Neural cell (in vitro differentiated cells): ENCODE measurements at regions not wholly inside any gene's neighbourhood (a gene's known extent, or its start where the extent isn't known, plus 50 kb on each side); places are given as distances from the start of the nearest gene placed in this dataset.

Source experiments
- H2AFZ ChIP-seq: fragments of 200-600, 300-800 bp; sonication (generic), shearing (Covaris generic); 2 replicates; pipeline ENCODE4 v1.6.0; 2014; ENCODE audit warnings: low read depth, mild to moderate bottlenecking, antibody characterized with exemption, low read length, moderate library complexity
- H3F3A ChIP-seq: fragments of 200-600 bp; shearing (Covaris generic); 2 replicates; pipeline ENCODE4 v1.6.1; 2016; ENCODE audit warnings: mild to moderate bottlenecking, moderate library complexity, mixed read lengths, antibody characterized with exemption, low read length; ENCODE audit not compliant: insufficient read depth, poor library complexity, severe bottlenecking
- H3K27ac ChIP-seq: fragments of 200-600, 300-800 bp; sonication (generic), shearing (Covaris generic); 2 replicates; pipeline ENCODE4 v1.5.1; 2014; ENCODE audit warnings: mild to moderate bottlenecking, low read length, moderate library complexity
- H3K27me3 ChIP-seq: fragments of 300-800, 200-600 bp; sonication (generic), shearing (Covaris generic); 2 replicates; pipeline ENCODE4 v1.6.0; 2014; ENCODE audit warnings: mild to moderate bottlenecking, low read depth, low read length, moderate library complexity; ENCODE audit not compliant: insufficient read depth
- H3K36me3 ChIP-seq: fragments of 300-800, 200-600 bp; sonication (generic), shearing (Covaris generic); 2 replicates; pipeline ENCODE4 v1.5.1; 2014; ENCODE audit warnings: mild to moderate bottlenecking, antibody characterized with exemption, low read length, moderate library complexity; ENCODE audit not compliant: insufficient read depth
- H3K4me2 ChIP-seq: fragments of 300-800, 200-600 bp; sonication (generic), shearing (Covaris generic); 2 replicates; pipeline ENCODE4 v1.6.0; 2014; ENCODE audit warnings: mild to moderate bottlenecking, low read length
- H3K4me3 ChIP-seq: fragments of 300-800, 200-600 bp; sonication (generic), shearing (Covaris generic); 2 replicates; pipeline ENCODE4 v1.5.1; 2014; ENCODE audit warnings: mild to moderate bottlenecking, low read length, moderate library complexity
- H3K79me2 ChIP-seq: fragments of 200-600 bp; shearing (Covaris generic); replicated peaks from 2 replicates; pipeline ENCODE4 v1.6.0; 2014; ENCODE audit warnings: mild to moderate bottlenecking, low read length, moderate library complexity; ENCODE audit not compliant: insufficient read depth
- H3K9ac ChIP-seq: fragments of 300-800, 200-600 bp; sonication (generic), shearing (Covaris generic); 2 replicates; pipeline ENCODE4 v1.6.1; 2016; ENCODE audit warnings: mild to moderate bottlenecking, low read length, mixed read lengths
- H3K9me2 ChIP-seq: fragments of 200-600 bp; shearing (Covaris generic); 2 replicates; pipeline ENCODE4 v1.6.1; 2016; ENCODE audit warnings: mild to moderate bottlenecking, low read length, mixed read lengths; ENCODE audit not compliant: insufficient read depth
- H3K9me3 ChIP-seq: fragments of 200-600, 300-800 bp; sonication (generic), shearing (Covaris generic); 2 replicates; pipeline ENCODE4 v1.6.1; 2016; ENCODE audit warnings: mild to moderate bottlenecking, mixed run types, low read length, moderate library complexity, mixed read lengths
- H4K20me1 ChIP-seq: fragments of 200-600 bp; shearing (Covaris generic); 2 replicates; pipeline ENCODE4 v1.6.1; 2016; ENCODE audit warnings: mild to moderate bottlenecking, mixed run types; ENCODE audit not compliant: insufficient read depth
- CTCF ChIP-seq: fragments of 450-650 bp; IDR thresholded peaks from 2 replicates; pipeline ENCODE4 v1.5.1; 2014; ENCODE audit warnings: antibody characterized with exemption, mild to moderate bottlenecking, moderate library complexity; ENCODE audit not compliant: poor library complexity, severe bottlenecking
- EP300 ChIP-seq: fragments of 450-650 bp; conservative IDR thresholded peaks from 2 replicates; pipeline ENCODE4 v1.6.1; 2014; ENCODE audit warnings: antibody characterized with exemption, mild to moderate bottlenecking, moderate library complexity; ENCODE audit not compliant: poor library complexity, severe bottlenecking
- EZH2 ChIP-seq: fragments of 200-600, 300-800 bp; shearing (Covaris generic), sonication (generic); IDR thresholded peaks from 2 replicates; pipeline ENCODE4 v1.6.1; 2014; ENCODE audit warnings: antibody characterized with exemption, low read length, borderline replicate concordance, mild to moderate bottlenecking; ENCODE audit not compliant: insufficient read depth, poor library complexity, severe bottlenecking
- MXI1 ChIP-seq: fragments of 450-650 bp; conservative IDR thresholded peaks from 2 replicates; pipeline ENCODE4 v1.6.1; 2014; ENCODE audit warnings: antibody characterized with exemption, mild to moderate bottlenecking; ENCODE audit not compliant: poor library complexity, severe bottlenecking
- POLR2AphosphoS5 ChIP-seq: IDR thresholded peaks from 2 replicates; pipeline ENCODE4 v1.6.1; 2012
- RAD21 ChIP-seq: fragments of 450-650 bp; conservative IDR thresholded peaks from 2 replicates; pipeline ENCODE4 v1.6.1; 2014; ENCODE audit warnings: antibody characterized with exemption, mild to moderate bottlenecking, moderate library complexity
- REST ChIP-seq: IDR thresholded peaks from 2 replicates; pipeline ENCODE4 v1.6.1; 2012; ENCODE audit warnings: borderline replicate concordance
- SMC3 ChIP-seq: fragments of 450-650 bp; conservative IDR thresholded peaks from 2 replicates; pipeline ENCODE4 v1.6.1; 2014; ENCODE audit warnings: antibody characterized with exemption, mild to moderate bottlenecking, moderate library complexity; ENCODE audit not compliant: poor library complexity
- TAF1 ChIP-seq: IDR thresholded peaks from 2 replicates; pipeline ENCODE4 v1.6.1; 2012; ENCODE audit warnings: low read depth

- no peak overlapping the region for H3K9ac ChIP-seq
- H3F3A ChIP-seq = no peaks in the 10 kb centered on the region
- H2AFZ ChIP-seq = no peak overlapping the region
- no peaks in the 10 kb centered on the region for H3K9me2 ChIP-seq
- no peak overlapping the region for H3K27ac ChIP-seq
- no peak overlapping the region for H3K4me2 ChIP-seq
- TF ChIP-seq EP300 (no peak), MXI1 (no peak), SMC3 (no peak), CTCF (no peak), TAF1 (no peak), RAD21 (no peak), EZH2 (no peak), REST (no peak), POLR2AphosphoS5 (no peak)
- no peaks in the 10 kb centered on the region for H3K79me2 ChIP-seq
- no peaks in the 10 kb centered on the region for H3K27me3 ChIP-seq
- no peaks in the 10 kb centered on the region for H3K36me3 ChIP-seq
- no peaks in the 10 kb centered on the region for H3K9me3 ChIP-seq
- H4K20me1 ChIP-seq = no peaks in the 10 kb centered on the region
- H3K4me3 ChIP-seq = no peak overlapping the region
These were observed 297.9 kb downstream of the GPM6A start for GRCh38 chr4:175514174-175514573.

- H2AFZ ChIP-seq = no peak overlapping the region
- no peak for TF ChIP-seq RAD21
- no peak for TF ChIP-seq POLR2AphosphoS5
- no peak for TF ChIP-seq TAF1
- no peak for TF ChIP-seq EZH2
- no peak for TF ChIP-seq REST
- no peak for TF ChIP-seq MXI1
- no peak for TF ChIP-seq EP300
These were observed 281.4 kb downstream of the GPM6A start for GRCh38 chr4:175530655-175531054.

More at GRCh38 chr4:175530655-175531054, 281.4 kb downstream of the GPM6A start:
- no peaks in the 10 kb centered on the region for H3K9me3 ChIP-seq
- H3K27ac ChIP-seq = no peak overlapping the region
- H4K20me1 ChIP-seq = no peaks in the 10 kb centered on the region
- H3F3A ChIP-seq = no peaks in the 10 kb centered on the region
- H3K4me2 ChIP-seq = no peak overlapping the region
- H3K9ac ChIP-seq = no peak overlapping the region
- no peaks in the 10 kb centered on the region for H3K9me2 ChIP-seq
- H3K36me3 ChIP-seq = no peaks in the 10 kb centered on the region
- H3K4me3 ChIP-seq = no peak overlapping the region
- H3K27me3 ChIP-seq = no peaks in the 10 kb centered on the region
- no peaks in the 10 kb centered on the region for H3K79me2 ChIP-seq
